ENCODE measurements at regions not wholly inside any gene's neighbourhood (a gene's known extent, or its start where the extent isn't known, plus 50 kb on each side); places are given as distances from the start of the nearest gene placed in this dataset.

DNA sequence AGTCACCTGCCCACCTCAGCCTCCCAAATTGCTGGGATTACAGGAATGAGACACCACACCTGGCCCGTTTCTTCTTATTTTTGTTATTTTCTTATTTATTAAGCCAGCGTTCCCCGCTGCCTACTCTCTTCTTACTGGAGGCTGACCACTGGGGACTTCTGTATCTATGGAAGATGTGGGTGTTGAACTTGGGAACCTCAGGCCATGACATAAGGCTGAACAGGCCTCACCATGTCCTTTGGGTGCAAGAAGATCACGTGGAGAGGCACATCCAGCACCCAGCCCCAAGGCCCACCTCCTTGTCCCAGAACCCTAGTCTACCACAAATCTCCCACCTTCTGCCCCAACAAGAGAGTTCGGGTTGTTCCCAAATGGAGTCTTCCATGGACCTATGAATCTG is 59.4 kb upstream of the NEK6 start:
- TF ChIP-seq CTCF (IDR thresholded peaks at IDR 0.05) (no peak), EP300 (IDR thresholded peaks at IDR 0.05) (no peak), POLR2A (IDR thresholded peaks at IDR 0.05) (no peak)

Data from sigmoid colon (tissue), 4 donors.